H9 (cell line): ENCODE measurements at regions not wholly inside any gene's neighbourhood (a gene's known extent, or its start where the extent isn't known, plus 50 kb on each side); places are given as distances from the start of the nearest gene placed in this dataset.

ENCODE experiments used
- DNase-seq: peaks from one replicate; pipeline ENCODE4 v3.0.0-alpha.2; 2017
- H2AFZ ChIP-seq: one replicate; pipeline ENCODE4 v1.6.1; 2013; ENCODE audit warnings: mild to moderate bottlenecking, low read length, control low read depth, moderate library complexity
- H2AK5ac ChIP-seq: 2 replicates; pipeline ENCODE4 v1.6.1; 2013; ENCODE audit warnings: low read length, control low read depth, mixed read lengths; ENCODE audit not compliant: insufficient read length
- H2BK120ac ChIP-seq: one replicate; pipeline ENCODE4 v1.6.1; 2013; ENCODE audit warnings: low read depth, mild to moderate bottlenecking, low read length, control low read depth, inconsistent platforms; ENCODE audit not compliant: poor library complexity, severe bottlenecking
- H2BK12ac ChIP-seq: 2 replicates; pipeline ENCODE4 v1.6.1; 2013; ENCODE audit warnings: low read length, control low read depth, mixed read lengths, low read depth; ENCODE audit not compliant: insufficient read length
- H2BK15ac ChIP-seq: 2 replicates; pipeline ENCODE4 v1.6.1; 2013; ENCODE audit warnings: low read depth, low read length, control low read depth
- H2BK20ac ChIP-seq: one replicate; pipeline ENCODE4 v1.6.1; 2013; ENCODE audit warnings: low read depth, mild to moderate bottlenecking, low read length, control low read depth, inconsistent platforms; ENCODE audit not compliant: poor library complexity, severe bottlenecking
- H2BK5ac ChIP-seq: 2 replicates; pipeline ENCODE4 v1.6.1; 2013; ENCODE audit warnings: low read length, control low read depth, mixed read lengths; ENCODE audit not compliant: insufficient read length
- H3K14ac ChIP-seq: 2 replicates; pipeline ENCODE4 v1.6.1; 2013; ENCODE audit warnings: low read length, control low read depth; ENCODE audit not compliant: insufficient read depth
- H3K18ac ChIP-seq: 2 replicates; pipeline ENCODE4 v1.6.1; 2013; ENCODE audit warnings: low read depth, mild to moderate bottlenecking, mixed read lengths, low read length, control low read depth; ENCODE audit not compliant: insufficient read length
- H3K23ac ChIP-seq: 2 replicates; pipeline ENCODE4 v1.6.1; 2013; ENCODE audit warnings: low read length, control low read depth, mixed read lengths, low read depth; ENCODE audit not compliant: insufficient read length
- H3K23me2 ChIP-seq: 2 replicates; pipeline ENCODE4 v1.6.1; 2013; ENCODE audit warnings: low read depth, mild to moderate bottlenecking, mixed read lengths, low read length, control low read depth; ENCODE audit not compliant: insufficient read length, poor library complexity, severe bottlenecking
- H3K27ac ChIP-seq: 2 replicates; pipeline ENCODE4 v1.5.1; 2013; ENCODE audit warnings: low read length, control low read depth, mixed read lengths, low read depth; ENCODE audit not compliant: insufficient read length
- H3K27me3 ChIP-seq: 2 replicates; pipeline ENCODE4 v1.6.1; 2013; ENCODE audit warnings: low read length, control low read depth, inconsistent platforms; ENCODE audit not compliant: insufficient read depth
- H3K4ac ChIP-seq: 2 replicates; pipeline ENCODE4 v1.6.1; 2013; ENCODE audit warnings: low read depth, mild to moderate bottlenecking, control low read depth, inconsistent platforms, low read length, moderate library complexity
- H3K4me1 ChIP-seq: 2 replicates; pipeline ENCODE4 v1.6.1; 2013; ENCODE audit warnings: low read length, control low read depth, inconsistent platforms; ENCODE audit not compliant: insufficient read depth
- H3K4me2 ChIP-seq: 2 replicates; pipeline ENCODE4 v1.6.1; 2013; ENCODE audit warnings: low read length, control low read depth, mixed read lengths; ENCODE audit not compliant: insufficient read length, insufficient read depth
- H3K56ac ChIP-seq: 2 replicates; pipeline ENCODE4 v1.6.1; 2013; ENCODE audit warnings: low read depth, mild to moderate bottlenecking, mixed read lengths, low read length, control low read depth; ENCODE audit not compliant: insufficient read length
- H3K79me1 ChIP-seq: 2 replicates; pipeline ENCODE4 v1.6.1; 2013; ENCODE audit warnings: low read depth, mild to moderate bottlenecking, moderate library complexity, low read length, control low read depth, inconsistent platforms; ENCODE audit not compliant: insufficient read depth, poor library complexity, severe bottlenecking
- H3K79me2 ChIP-seq: 2 replicates; pipeline ENCODE4 v1.6.1; 2013; ENCODE audit warnings: low read length, control low read depth, inconsistent platforms; ENCODE audit not compliant: insufficient read depth
- H3K9ac ChIP-seq: 2 replicates; pipeline ENCODE4 v1.6.1; 2013; ENCODE audit warnings: low read length, control low read depth, mixed read lengths; ENCODE audit not compliant: insufficient read length; ENCODE audit errors: extremely low read depth
- H3K9me3 ChIP-seq: one replicate; pipeline ENCODE4 v1.6.1; 2013; ENCODE audit warnings: low read depth, low read length, inconsistent platforms; ENCODE audit not compliant: control insufficient read depth
- H3T11ph ChIP-seq: one replicate; pipeline ENCODE4 v1.6.1; 2013; ENCODE audit warnings: mild to moderate bottlenecking, low read length, control low read depth, inconsistent platforms
- H4K20me1 ChIP-seq: one replicate; pipeline ENCODE4 v1.6.1; 2013; ENCODE audit not compliant: control insufficient read depth, insufficient read length, insufficient read depth
- H4K5ac ChIP-seq: 2 replicates; pipeline ENCODE4 v1.6.1; 2013; ENCODE audit warnings: low read depth, mild to moderate bottlenecking, mixed read lengths, low read length, control low read depth; ENCODE audit not compliant: insufficient read length
- H4K8ac ChIP-seq: replicated peaks from 2 replicates; pipeline ENCODE4 v1.6.1; 2013; ENCODE audit warnings: low read length, control low read depth, mixed read lengths, low read depth; ENCODE audit not compliant: insufficient read length
- H4K91ac ChIP-seq: 2 replicates; pipeline ENCODE4 v1.6.1; 2013; ENCODE audit warnings: low read depth, mild to moderate bottlenecking, moderate library complexity, mixed read lengths, low read length, control low read depth; ENCODE audit not compliant: insufficient read length
- H3K27ac Mint-ChIP-seq, 3 experiments: 2 replicates in 2 of 3; 3 replicates in 1 of 3; pipeline ENCODE4 v1.8.0; 2020 to 2021; ENCODE audit warnings: mixed read lengths in 3 of 3, mild to moderate bottlenecking in 1 of 3, moderate library complexity in 1 of 3
- H3K27me3 Mint-ChIP-seq: 2 replicates; pipeline ENCODE4 v1.8.0; 2021; ENCODE audit warnings: low read depth, mild to moderate bottlenecking, moderate library complexity, mixed read lengths
- H3K36me3 Mint-ChIP-seq, 3 experiments: 2 replicates in 2 of 3; 3 replicates in 1 of 3; pipeline ENCODE4 v1.8.0; 2020 to 2021; ENCODE audit warnings: low read depth in 3 of 3, mixed read lengths in 3 of 3; ENCODE audit not compliant: insufficient read depth in 1 of 3
- H3K4me1 Mint-ChIP-seq, 2 experiments: 2 replicates each; pipeline ENCODE4 v1.8.0; 2020; ENCODE audit warnings: mixed read lengths in 2 of 2
- H3K4me3 Mint-ChIP-seq, 2 experiments: 2 replicates in 1 of 2; 3 replicates in 1 of 2; pipeline ENCODE4 v1.8.0; 2020 to 2021; ENCODE audit warnings: mild to moderate bottlenecking in 2 of 2, mixed read lengths in 2 of 2, moderate library complexity in 1 of 2
- H3K9me3 Mint-ChIP-seq, 2 experiments: 2 replicates in 1 of 2; 3 replicates in 1 of 2; pipeline ENCODE4 v1.8.0; 2020; ENCODE audit warnings: mild to moderate bottlenecking in 2 of 2, mixed read lengths in 2 of 2, moderate library complexity in 1 of 2
- WGBS: extraction: QIAGEN DNeasy Blood & Tissue Kit; methylation state at CpG from one replicate; pipeline ENCODE4 v1.1.7; 2013; ENCODE audit warnings: missing lambda C conversion rate, low lambda C conversion rate, mixed read lengths; ENCODE audit not compliant: insufficient read length; ENCODE audit errors: extremely low coverage; 5-methylcytosine and 5-hydroxymethylcytosine counted together
- TF ChIP-seq, protein P1 (sequence below): fragments of 200-600 bp; sonication (generic); conservative IDR thresholded peaks from 3 replicates; pipeline ENCODE4 v1.8.0; 2021; ENCODE audit warnings: antibody characterized with exemption, mild to moderate bottlenecking

DNA sequence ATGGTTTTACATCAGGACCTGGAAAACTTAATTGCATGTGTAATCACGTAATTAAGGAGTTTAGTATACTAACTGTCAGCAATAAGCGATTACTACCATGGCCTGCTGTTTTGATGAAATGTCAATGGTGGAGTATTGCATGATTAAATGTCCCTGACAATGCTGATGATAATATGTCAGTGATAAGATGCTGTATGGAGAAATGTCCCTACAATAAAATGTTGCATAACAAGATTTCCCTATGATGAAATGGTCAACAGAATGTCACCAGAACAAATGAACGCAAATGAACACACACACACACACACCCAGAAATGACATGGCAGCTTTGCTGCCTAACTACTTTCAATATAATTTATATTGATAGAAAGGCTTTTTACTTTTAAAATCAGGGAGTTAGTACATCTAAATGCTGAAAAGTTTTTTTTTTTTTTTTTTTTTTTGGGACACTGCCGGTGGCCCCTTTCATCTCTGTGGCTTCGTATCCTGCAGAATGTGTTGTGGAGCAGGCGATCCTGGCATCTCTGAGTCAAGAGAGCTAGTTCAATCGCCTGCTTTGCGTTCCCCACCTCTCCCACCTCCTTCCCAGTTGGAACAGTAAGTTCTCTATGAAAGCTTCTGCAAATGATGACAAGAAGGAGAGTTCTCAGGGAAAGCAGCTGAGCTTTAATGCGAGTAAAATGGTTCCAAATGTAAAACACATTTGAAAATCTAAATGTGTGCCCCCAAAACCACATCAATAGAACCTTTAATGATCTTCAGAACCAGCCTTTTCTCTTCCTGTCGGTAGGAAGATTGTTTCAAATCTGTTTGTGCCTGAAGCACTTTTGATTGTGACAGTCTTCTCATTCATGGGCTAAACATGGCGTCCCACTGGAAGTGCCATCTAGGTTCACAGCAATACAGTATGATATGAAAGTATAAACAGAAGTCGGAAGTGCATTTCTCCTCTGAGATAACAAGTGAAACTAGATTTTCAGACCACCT lies 170.1 kb upstream of the GBE1 start:
- no peak overlapping the region for H2BK20ac ChIP-seq
- no peak overlapping the region for H4K91ac ChIP-seq
- H2BK120ac ChIP-seq = no peak overlapping the region
- Mint-ChIP-seq H3K27me3 (no peaks in the 10 kb centered on the region), H3K4me3 (no peak overlapping the region), H3K36me3 (no peaks in the 10 kb centered on the region), H3K9me3 (no peaks in the 10 kb centered on the region), H3K27ac (no peak overlapping the region), H3K4me1 (peaks cover 11 to 12% of the 10 kb centered on the region in 2 experiments)
- no peak overlapping the region for H3K14ac ChIP-seq
- TF ChIP-seq, protein P1, sequence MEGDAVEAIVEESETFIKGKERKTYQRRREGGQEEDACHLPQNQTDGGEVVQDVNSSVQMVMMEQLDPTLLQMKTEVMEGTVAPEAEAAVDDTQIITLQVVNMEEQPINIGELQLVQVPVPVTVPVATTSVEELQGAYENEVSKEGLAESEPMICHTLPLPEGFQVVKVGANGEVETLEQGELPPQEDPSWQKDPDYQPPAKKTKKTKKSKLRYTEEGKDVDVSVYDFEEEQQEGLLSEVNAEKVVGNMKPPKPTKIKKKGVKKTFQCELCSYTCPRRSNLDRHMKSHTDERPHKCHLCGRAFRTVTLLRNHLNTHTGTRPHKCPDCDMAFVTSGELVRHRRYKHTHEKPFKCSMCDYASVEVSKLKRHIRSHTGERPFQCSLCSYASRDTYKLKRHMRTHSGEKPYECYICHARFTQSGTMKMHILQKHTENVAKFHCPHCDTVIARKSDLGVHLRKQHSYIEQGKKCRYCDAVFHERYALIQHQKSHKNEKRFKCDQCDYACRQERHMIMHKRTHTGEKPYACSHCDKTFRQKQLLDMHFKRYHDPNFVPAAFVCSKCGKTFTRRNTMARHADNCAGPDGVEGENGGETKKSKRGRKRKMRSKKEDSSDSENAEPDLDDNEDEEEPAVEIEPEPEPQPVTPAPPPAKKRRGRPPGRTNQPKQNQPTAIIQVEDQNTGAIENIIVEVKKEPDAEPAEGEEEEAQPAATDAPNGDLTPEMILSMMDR = no peak
- H3K56ac ChIP-seq = no peak overlapping the region
- H3K4ac ChIP-seq = no peak overlapping the region
- no peak overlapping the region for H2AK5ac ChIP-seq
- no peaks in the 10 kb centered on the region for H3K23me2 ChIP-seq
- no peak overlapping the region for H2AFZ ChIP-seq
- no peaks in the 10 kb centered on the region for H3K79me1 ChIP-seq
- DNase-seq = no peak
- no peak overlapping the region for H3K4me2 ChIP-seq
- no peak overlapping the region for H2BK5ac ChIP-seq
- no CpG with 5 or more reads among the region's 12 CpGs for WGBS
- H3K23ac ChIP-seq = no peak overlapping the region
- H3K9ac ChIP-seq = no peak overlapping the region
- H3K79me2 ChIP-seq = no peaks in the 10 kb centered on the region
- no peak overlapping the region for H2BK12ac ChIP-seq
- H4K20me1 ChIP-seq = no peaks in the 10 kb centered on the region
- no peaks in the 10 kb centered on the region for H3K4me1 ChIP-seq
- no peak overlapping the region for H4K8ac ChIP-seq
- no peak overlapping the region for H3K27ac ChIP-seq
- no peak overlapping the region for H3T11ph ChIP-seq
- H3K18ac ChIP-seq = no peak overlapping the region
- no peak overlapping the region for H4K5ac ChIP-seq
- H2BK15ac ChIP-seq = no peak overlapping the region
- no peaks in the 10 kb centered on the region for H3K9me3 ChIP-seq
- H3K27me3 ChIP-seq = no peaks in the 10 kb centered on the region
